AG09319 (cell line): ENCODE measurements at regions not wholly inside any gene's neighbourhood (a gene's known extent, or its start where the extent isn't known, plus 50 kb on each side); places are given as distances from the start of the nearest gene placed in this dataset.

Source experiments
- DNase-seq: peaks from one replicate; pipeline ENCODE4 v3.0.0-alpha.2; 2010; ENCODE audit warnings: low read depth; ENCODE audit errors: extremely low read depth
- CTCF ChIP-seq: IDR thresholded peaks from 2 replicates; pipeline ENCODE4 v1.5.1; 2011; ENCODE audit warnings: low read depth, mild to moderate bottlenecking, inconsistent platforms, low read length, moderate library complexity

DNA sequence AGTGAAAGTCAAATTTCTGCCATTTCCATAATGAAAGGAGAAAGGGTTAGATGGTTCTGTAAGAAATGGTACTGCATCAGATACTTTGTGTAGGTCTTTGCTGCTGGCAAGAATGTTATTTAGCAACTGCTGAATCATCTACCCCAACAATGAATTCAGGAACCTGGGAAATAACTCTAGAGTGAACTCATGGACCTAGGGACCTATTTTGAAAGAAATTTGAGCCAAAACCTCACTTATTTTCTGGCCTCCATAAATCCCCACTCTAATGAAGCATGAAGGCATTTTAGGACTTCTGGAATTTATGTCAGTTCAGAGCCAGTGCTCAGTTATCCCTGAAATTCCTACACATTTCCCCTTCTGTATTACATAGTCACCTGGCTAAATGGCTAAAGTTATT lies 50.9 kb upstream of the CPNE8 start:
- no peak for DNase-seq
- TF ChIP-seq CTCF: no peak
